CD14-positive monocyte (primary cell): ENCODE measurements at regions not wholly inside any gene's neighbourhood (a gene's known extent, or its start where the extent isn't known, plus 50 kb on each side); places are given as distances from the start of the nearest gene placed in this dataset.

ENCODE experiments used
- DNase-seq, 3 donors: peaks; one replicate each; pipeline ENCODE4 v3.0.0-alpha.2; 2011 to 2022
- H2AFZ ChIP-seq: 2 replicates; pipeline ENCODE4 v1.6.0; 2012; ENCODE audit warnings: mild to moderate bottlenecking, low read depth, low read length, inconsistent platforms; ENCODE audit not compliant: insufficient read depth, poor library complexity, severe bottlenecking
- H3K27ac ChIP-seq, 2 donors: 1 replicate in 1 of 2; 2 replicates in 1 of 2; pipeline ENCODE4 v1.5.1; 2012 to 2013; ENCODE audit warnings: low read length in 2 of 2, control low read depth in 1 of 2, inconsistent platforms in 1 of 2, low read depth in 1 of 2, mild to moderate bottlenecking in 1 of 2
- H3K27me3 ChIP-seq, 2 donors: one replicate each; pipeline versions ENCODE4 v1.6.0 to v1.6.1; 2011 to 2013; ENCODE audit warnings: low read length in 2 of 2; ENCODE audit not compliant: control insufficient read depth in 2 of 2, insufficient read depth in 2 of 2
- H3K36me3 ChIP-seq, 2 donors: replicated peaks in 1 of 2; 1 replicate in 1 of 2; 2 replicates in 1 of 2; pipeline versions ENCODE4 v1.5.1 to v1.6.1; 2012 to 2013; ENCODE audit warnings: low read length in 2 of 2, control low read depth in 1 of 2, inconsistent platforms in 1 of 2, mild to moderate bottlenecking in 1 of 2; ENCODE audit not compliant: insufficient read depth in 2 of 2, control insufficient read depth in 1 of 2
- H3K4me1 ChIP-seq, 2 donors: 1 replicate in 1 of 2; 2 replicates in 1 of 2; pipeline versions ENCODE4 v1.5.1 to v1.6.1; 2012 to 2013; ENCODE audit warnings: low read length in 2 of 2, control low read depth in 1 of 2, inconsistent platforms in 1 of 2, mild to moderate bottlenecking in 1 of 2, moderate library complexity in 1 of 2; ENCODE audit not compliant: insufficient read depth in 2 of 2, control insufficient read depth in 1 of 2
- H3K4me2 ChIP-seq: replicated peaks from 2 replicates; pipeline ENCODE3; 2012; ENCODE audit warnings: low read length, moderate library complexity, mild to moderate bottlenecking; ENCODE audit not compliant: poor library complexity, severe bottlenecking; ENCODE audit errors: extremely low read depth
- H3K4me3 ChIP-seq, 3 experiments: fragments of 200-600 bp in 1 of 3; sonication (generic) in 1 of 3; replicated peaks in 1 of 3; 1 replicate in 2 of 3; 2 replicates in 1 of 3; pipeline ENCODE4 v1.5.1; 2011 to 2013; ENCODE audit warnings: low read length in 3 of 3, mild to moderate bottlenecking in 3 of 3, control low read depth in 2 of 3, low read depth in 2 of 3, inconsistent platforms in 1 of 3, moderate library complexity in 1 of 3
- H3K79me2 ChIP-seq: 2 replicates; pipeline ENCODE4 v1.6.0; 2012; ENCODE audit warnings: mild to moderate bottlenecking, control low read depth, inconsistent platforms, low read length, moderate library complexity; ENCODE audit not compliant: insufficient read depth
- H3K9ac ChIP-seq: 2 replicates; pipeline ENCODE4 v1.6.0; 2017; ENCODE audit warnings: low read length, mild to moderate bottlenecking; ENCODE audit not compliant: insufficient read depth, poor library complexity, severe bottlenecking
- H3K9me3 ChIP-seq, 2 donors: replicated peaks in 1 of 2; 1 replicate in 1 of 2; 2 replicates in 1 of 2; pipeline versions ENCODE4 v1.5.1 to v1.6.1; 2012 to 2013; ENCODE audit warnings: low read length in 2 of 2, control low read depth in 1 of 2; ENCODE audit not compliant: control insufficient read depth in 1 of 2, insufficient read depth in 1 of 2
- H4K20me1 ChIP-seq: 2 replicates; pipeline ENCODE4 v1.6.0; 2012; ENCODE audit warnings: mild to moderate bottlenecking, low read length, control low read depth, moderate library complexity; ENCODE audit not compliant: insufficient read depth
- H3K27ac Mint-ChIP-seq, 7 donors: one replicate each; pipeline ENCODE4 v1.8.0; 2020; ENCODE audit warnings: mild to moderate bottlenecking in 7 of 7, mixed read lengths in 7 of 7, moderate library complexity in 6 of 7, inconsistent platforms in 2 of 7
- H3K27me3 Mint-ChIP-seq, 3 donors: one replicate each; pipeline ENCODE4 v1.8.0; 2021 to 2022; ENCODE audit warnings: low read depth in 3 of 3, mild to moderate bottlenecking in 3 of 3, mixed read lengths in 3 of 3, moderate library complexity in 3 of 3, inconsistent platforms in 1 of 3
- H3K36me3 Mint-ChIP-seq, 2 donors: one replicate each; pipeline ENCODE4 v1.8.0; 2020; ENCODE audit warnings: mixed read lengths in 2 of 2, inconsistent platforms in 1 of 2, mild to moderate bottlenecking in 1 of 2
- H3K4me1 Mint-ChIP-seq: one replicate; pipeline ENCODE4 v1.8.0; 2020; ENCODE audit warnings: mild to moderate bottlenecking, mixed read lengths
- H3K4me3 Mint-ChIP-seq, 2 donors: one replicate each; pipeline ENCODE4 v1.8.0; 2020; ENCODE audit warnings: mild to moderate bottlenecking in 2 of 2, mixed read lengths in 2 of 2, moderate library complexity in 1 of 2
- H3K9me3 Mint-ChIP-seq, 7 donors: one replicate each; pipeline ENCODE4 v1.8.0; 2020 to 2022; ENCODE audit warnings: mixed read lengths in 7 of 7, mild to moderate bottlenecking in 6 of 7, moderate library complexity in 6 of 7, inconsistent platforms in 2 of 7
- WGBS: methylation state at CpG from one replicate; pipeline ENCODE4 v1.1.5; 2013; ENCODE audit warnings: missing lambda C conversion rate; ENCODE audit not compliant: insufficient coverage; 5-methylcytosine and 5-hydroxymethylcytosine counted together
- intact Hi-C, 2 donors: fragments of 100-400 bp; cut with micrococcal nuclease; formaldehyde crosslinking; loops; one replicate each; pipeline versions ENCODE4 v1.15.0 to v1.15.1; 2023
- TF ChIP-seq, protein P1 (sequence below): fragments of 200-600 bp; IDR thresholded peaks from one replicate; pipeline ENCODE4 v1.8.0; 2022; ENCODE audit warnings: antibody characterized with exemption, mild to moderate bottlenecking

DNA sequence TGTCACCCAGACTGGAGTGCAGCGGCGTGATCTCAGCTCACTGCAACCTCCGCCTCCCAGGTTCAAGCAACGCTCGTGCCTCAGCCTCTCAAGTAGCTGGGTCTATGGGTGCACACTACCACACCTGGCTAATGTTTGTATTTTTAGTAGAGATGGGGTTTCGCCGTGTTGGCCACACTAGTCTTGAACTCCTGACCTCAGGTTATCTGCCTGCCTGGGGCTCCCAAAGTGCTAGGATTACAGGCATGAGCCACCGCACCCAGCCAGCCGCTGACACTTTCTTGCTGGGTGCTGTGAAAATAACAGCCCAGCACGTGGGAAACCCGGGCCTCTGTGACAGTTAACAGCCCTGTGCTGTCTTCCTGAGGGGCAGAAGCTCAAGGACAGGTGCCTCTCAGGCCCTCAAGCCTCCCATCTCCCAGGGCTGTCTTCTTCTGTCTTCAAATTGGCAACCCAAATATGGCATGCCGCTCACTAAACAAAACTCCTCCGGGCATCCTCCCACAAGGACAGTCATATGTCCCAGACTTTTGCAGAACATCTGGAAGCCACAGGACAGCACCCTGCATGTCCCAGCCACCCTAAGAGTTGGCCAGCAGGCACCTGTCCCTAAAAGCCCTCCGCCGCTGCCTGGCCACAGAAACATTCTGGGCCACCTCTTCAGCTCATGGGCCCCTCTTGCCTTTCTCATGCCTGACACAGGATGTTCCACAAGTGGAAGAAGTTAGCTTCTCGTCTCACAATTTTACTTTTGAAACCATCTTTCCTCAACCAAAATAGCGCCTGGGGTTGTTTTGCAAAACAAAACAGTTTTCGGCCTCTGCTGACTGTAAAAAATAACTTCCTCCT is 233.6 kb downstream of the SYK start:
- no peak overlapping the region for H3K4me2 ChIP-seq
- no peak overlapping the region for H3K27ac ChIP-seq
- TF ChIP-seq, protein P1, sequence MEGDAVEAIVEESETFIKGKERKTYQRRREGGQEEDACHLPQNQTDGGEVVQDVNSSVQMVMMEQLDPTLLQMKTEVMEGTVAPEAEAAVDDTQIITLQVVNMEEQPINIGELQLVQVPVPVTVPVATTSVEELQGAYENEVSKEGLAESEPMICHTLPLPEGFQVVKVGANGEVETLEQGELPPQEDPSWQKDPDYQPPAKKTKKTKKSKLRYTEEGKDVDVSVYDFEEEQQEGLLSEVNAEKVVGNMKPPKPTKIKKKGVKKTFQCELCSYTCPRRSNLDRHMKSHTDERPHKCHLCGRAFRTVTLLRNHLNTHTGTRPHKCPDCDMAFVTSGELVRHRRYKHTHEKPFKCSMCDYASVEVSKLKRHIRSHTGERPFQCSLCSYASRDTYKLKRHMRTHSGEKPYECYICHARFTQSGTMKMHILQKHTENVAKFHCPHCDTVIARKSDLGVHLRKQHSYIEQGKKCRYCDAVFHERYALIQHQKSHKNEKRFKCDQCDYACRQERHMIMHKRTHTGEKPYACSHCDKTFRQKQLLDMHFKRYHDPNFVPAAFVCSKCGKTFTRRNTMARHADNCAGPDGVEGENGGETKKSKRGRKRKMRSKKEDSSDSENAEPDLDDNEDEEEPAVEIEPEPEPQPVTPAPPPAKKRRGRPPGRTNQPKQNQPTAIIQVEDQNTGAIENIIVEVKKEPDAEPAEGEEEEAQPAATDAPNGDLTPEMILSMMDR: no peak
- H2AFZ ChIP-seq: no peak overlapping the region
- peak overlapping the region in 2 of 7 donors; percentile 25 to 32 for H3K27ac Mint-ChIP-seq
- H3K79me2 ChIP-seq: no peaks in the 10 kb centered on the region
- H3K4me1 ChIP-seq: peaks cover 10 to 11% of the 10 kb centered on the region in 2 donors
- no peaks in the 10 kb centered on the region for H3K9me3 ChIP-seq
- no peaks in the 10 kb centered on the region for H3K36me3 ChIP-seq
- no peak overlapping the region for H3K4me3 ChIP-seq
- peaks cover 17% of the 10 kb centered on the region for H3K4me1 Mint-ChIP-seq
- peaks cover 0 to 3% of the 10 kb centered on the region in 2 donors for H3K27me3 ChIP-seq
- H3K9ac ChIP-seq: no peak overlapping the region
- no peak for DNase-seq
- H4K20me1 ChIP-seq: no peaks in the 10 kb centered on the region
- H3K4me3 Mint-ChIP-seq: no peak overlapping the region
- H3K9me3 Mint-ChIP-seq: peaks cover 0 to 1% (median 0%) of the 10 kb centered on the region in 7 donors
- intact Hi-C loops: loop anchor here (5.0 to 10.0 kb wide), 4 partner anchors 112 to 650 kb away; no protein-coding TSS in a partner anchor
- peaks cover 5 to 14% (median 14%) of the 10 kb centered on the region in 3 donors for H3K27me3 Mint-ChIP-seq
- no peaks in the 10 kb centered on the region for H3K36me3 Mint-ChIP-seq
- 82% methylated on average over 14 of the region's 18 CpGs for WGBS

GRCh38 chr9:91035825-91036208 is 234.2 kb downstream of the SYK start:
- H3K4me3 Mint-ChIP-seq: no peak overlapping the region
- peaks cover 5 to 14% (median 14%) of the 10 kb centered on the region in 3 donors for H3K27me3 Mint-ChIP-seq
- no peaks in the 10 kb centered on the region for H3K79me2 ChIP-seq
- H4K20me1 ChIP-seq: no peaks in the 10 kb centered on the region
- H3K4me2 ChIP-seq: no peak overlapping the region
- H3K36me3 ChIP-seq: no peaks in the 10 kb centered on the region
- H3K9ac ChIP-seq: no peak overlapping the region
- no peak overlapping the region for H2AFZ ChIP-seq
- no peak for DNase-seq
- H3K4me1 ChIP-seq: peaks cover 10 to 11% of the 10 kb centered on the region in 2 donors
- peaks cover 17% of the 10 kb centered on the region for H3K4me1 Mint-ChIP-seq
- peaks cover 0 to 1% (median 0%) of the 10 kb centered on the region in 7 donors for H3K9me3 Mint-ChIP-seq
- intact Hi-C loops: loop anchor here (5.0 to 10.0 kb wide), 4 partner anchors 111 to 649 kb away; no protein-coding TSS in a partner anchor
- H3K27ac ChIP-seq: no peak overlapping the region
- no peaks in the 10 kb centered on the region for H3K9me3 ChIP-seq
- peaks cover 0 to 3% of the 10 kb centered on the region in 2 donors for H3K27me3 ChIP-seq
- no peak overlapping the region for H3K4me3 ChIP-seq
- no peaks in the 10 kb centered on the region for H3K36me3 Mint-ChIP-seq
- TF ChIP-seq, protein P1: no peak
- 83% methylated on average over 7 of the region's 10 CpGs for WGBS
- H3K27ac Mint-ChIP-seq: no peak overlapping the region
